CD4-positive, alpha-beta T cell (primary cell): ENCODE measurements at regions not wholly inside any gene's neighbourhood (a gene's known extent, or its start where the extent isn't known, plus 50 kb on each side); places are given as distances from the start of the nearest gene placed in this dataset.

Experiments
- ATAC-seq: fragments of 200-7000 bp; cut with Tn5 transposase; one replicate; pipeline ENCODE4 v1.10.0; 2022; ENCODE audit warnings: mild to moderate bottlenecking; ENCODE audit not compliant: poor library complexity
- CTCF ChIA-PET: fragments of 350-600 bp; sonication (Branson Sonifier 250); formaldehyde crosslinking; loops from one replicate; lab custom pipeline; 2021; ENCODE audit warnings: antibody characterized with exemption, inconsistent platforms; lab: Charles Lee
- POLR2A ChIA-PET: fragments of 350-600 bp; sonication (Branson Sonifier 250); formaldehyde crosslinking; loops from one replicate; lab custom pipeline; 2021; ENCODE audit warnings: antibody characterized with exemption, inconsistent platforms; lab: Charles Lee
- DNase-seq, 14 experiments: peaks; one replicate each; pipeline ENCODE4 v3.0.0-alpha.2; 2013 to 2020; ENCODE audit warnings: mixed read lengths in 2 of 14
- H3K27ac ChIP-seq, 2 donors: one replicate each; pipeline versions ENCODE4 v1.5.1 to v1.7.0; 2013; ENCODE audit warnings: low read length in 2 of 2, low read depth in 1 of 2, mild to moderate bottlenecking in 1 of 2
- H3K27me3 ChIP-seq, 2 experiments: 1 replicate in 1 of 2; 2 replicates in 1 of 2; pipeline versions ENCODE4 v1.6.1 to v1.7.0; 2013; ENCODE audit warnings: low read length in 2 of 2, control low read depth in 1 of 2, mild to moderate bottlenecking in 1 of 2, moderate library complexity in 1 of 2; ENCODE audit not compliant: insufficient read depth in 2 of 2, control insufficient read depth in 1 of 2
- H3K36me3 ChIP-seq: one replicate; pipeline ENCODE4 v1.6.1; 2013; ENCODE audit warnings: low read length, control low read depth; ENCODE audit not compliant: insufficient read depth
- H3K4me1 ChIP-seq: one replicate; pipeline ENCODE4 v1.6.1; 2013; ENCODE audit warnings: low read length, control low read depth; ENCODE audit not compliant: insufficient read depth
- H3K4me3 ChIP-seq: one replicate; pipeline ENCODE4 v1.5.1; 2013; ENCODE audit warnings: mild to moderate bottlenecking, low read length, moderate library complexity
- H3K9me3 ChIP-seq, 2 experiments: 1 replicate in 1 of 2; 2 replicates in 1 of 2; pipeline versions ENCODE4 v1.6.1 to v1.7.0; 2013; ENCODE audit warnings: low read length in 2 of 2, mild to moderate bottlenecking in 2 of 2, control low read depth in 1 of 2, moderate library complexity in 1 of 2; ENCODE audit not compliant: control insufficient read depth in 1 of 2, insufficient read depth in 1 of 2
- H3K27ac Mint-ChIP-seq: one replicate; pipeline ENCODE4 v1.8.0; 2020; ENCODE audit warnings: mixed read lengths
- H3K27me3 Mint-ChIP-seq: one replicate; pipeline ENCODE4 v1.8.0; 2021; ENCODE audit warnings: mixed read lengths
- H3K36me3 Mint-ChIP-seq: one replicate; pipeline ENCODE4 v1.8.0; 2021; ENCODE audit warnings: low read depth, mixed read lengths
- H3K4me1 Mint-ChIP-seq: one replicate; pipeline ENCODE4 v1.8.0; 2021; ENCODE audit warnings: low read depth, mixed read lengths
- H3K4me3 Mint-ChIP-seq: one replicate; pipeline ENCODE4 v1.8.0; 2020; ENCODE audit warnings: mild to moderate bottlenecking, mixed read lengths
- H3K9me3 Mint-ChIP-seq: one replicate; pipeline ENCODE4 v1.8.0; 2020; ENCODE audit warnings: mixed read lengths
- intact Hi-C, 2 experiments: fragments of 100-400 bp; cut with DNase I in 1 of 2; cut with micrococcal nuclease in 1 of 2; formaldehyde crosslinking; loops; one replicate each; pipeline versions ENCODE4 v1.15.1 to v1.9.0; 2023 to 2025; cut with DNase I, micrococcal nuclease
- TF ChIP-seq, protein P1 (sequence below): fragments of 200-600 bp; IDR thresholded peaks from one replicate; pipeline ENCODE4 v1.8.0; 2022; ENCODE audit warnings: antibody characterized with exemption, mild to moderate bottlenecking

DNA sequence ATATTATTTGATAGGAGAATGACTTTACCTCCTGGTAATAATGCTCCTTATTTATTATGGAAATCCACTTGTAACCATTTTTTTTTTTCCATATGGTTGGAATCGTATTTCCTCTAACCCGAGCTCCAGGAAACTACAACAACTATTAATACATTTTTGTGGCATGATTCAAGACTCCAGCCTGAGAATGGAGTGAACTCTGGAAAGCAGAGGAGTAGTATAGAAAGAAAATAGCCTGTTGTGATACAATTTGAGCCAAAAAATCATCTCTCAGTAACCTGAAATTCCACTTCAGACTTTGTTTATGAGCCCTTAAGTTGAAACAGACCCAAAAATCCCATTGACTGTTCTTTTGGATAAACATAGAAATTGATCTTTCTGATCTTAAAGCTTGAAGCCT lies 921.1 kb downstream of the SOCS6 start:
- ATAC-seq (no peak), DNase-seq (no peak)
- Mint-ChIP-seq H3K4me1 (no peaks in the 10 kb centered on the region), H3K4me3 (no peak overlapping the region), H3K27ac (no peak overlapping the region), H3K36me3 (no peaks in the 10 kb centered on the region), H3K9me3 (no peaks in the 10 kb centered on the region), H3K27me3 (peaks cover 4% of the 10 kb centered on the region)
- TF ChIP-seq, protein P1, sequence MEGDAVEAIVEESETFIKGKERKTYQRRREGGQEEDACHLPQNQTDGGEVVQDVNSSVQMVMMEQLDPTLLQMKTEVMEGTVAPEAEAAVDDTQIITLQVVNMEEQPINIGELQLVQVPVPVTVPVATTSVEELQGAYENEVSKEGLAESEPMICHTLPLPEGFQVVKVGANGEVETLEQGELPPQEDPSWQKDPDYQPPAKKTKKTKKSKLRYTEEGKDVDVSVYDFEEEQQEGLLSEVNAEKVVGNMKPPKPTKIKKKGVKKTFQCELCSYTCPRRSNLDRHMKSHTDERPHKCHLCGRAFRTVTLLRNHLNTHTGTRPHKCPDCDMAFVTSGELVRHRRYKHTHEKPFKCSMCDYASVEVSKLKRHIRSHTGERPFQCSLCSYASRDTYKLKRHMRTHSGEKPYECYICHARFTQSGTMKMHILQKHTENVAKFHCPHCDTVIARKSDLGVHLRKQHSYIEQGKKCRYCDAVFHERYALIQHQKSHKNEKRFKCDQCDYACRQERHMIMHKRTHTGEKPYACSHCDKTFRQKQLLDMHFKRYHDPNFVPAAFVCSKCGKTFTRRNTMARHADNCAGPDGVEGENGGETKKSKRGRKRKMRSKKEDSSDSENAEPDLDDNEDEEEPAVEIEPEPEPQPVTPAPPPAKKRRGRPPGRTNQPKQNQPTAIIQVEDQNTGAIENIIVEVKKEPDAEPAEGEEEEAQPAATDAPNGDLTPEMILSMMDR, result no peak
- ChIA-PET CTCF (no interaction called here), POLR2A (no interaction called here)
- Histone ChIP-seq H3K4me1 (no peaks in the 10 kb centered on the region), H3K27me3 (no peaks in the 10 kb centered on the region), H3K36me3 (no peaks in the 10 kb centered on the region), H3K27ac (no peak overlapping the region), H3K4me3 (no peak overlapping the region), H3K9me3 (peaks cover 0 to 12% of the 10 kb centered on the region in 2 experiments)
- intact Hi-C loops, result no loop called here

GRCh38 chr18:71194438-71194837 lies 905.6 kb downstream of the SOCS6 start:
- no peaks in the 10 kb centered on the region for H3K9me3 ChIP-seq
- H3K27ac Mint-ChIP-seq, result no peak overlapping the region
- H3K4me3 ChIP-seq, result no peak overlapping the region
- H3K36me3 Mint-ChIP-seq, result no peaks in the 10 kb centered on the region
- TF ChIP-seq, protein P1, result no peak
- ChIA-PET POLR2A (no interaction called here), CTCF (no interaction called here)
- H3K27me3 ChIP-seq, result no peaks in the 10 kb centered on the region
- H3K4me1 ChIP-seq, result no peaks in the 10 kb centered on the region
- no peak overlapping the region for H3K27ac ChIP-seq
- H3K4me3 Mint-ChIP-seq, result no peak overlapping the region
- no peak for ATAC-seq
- H3K36me3 ChIP-seq, result no peaks in the 10 kb centered on the region
- DNase-seq, result no peak
- no peaks in the 10 kb centered on the region for H3K27me3 Mint-ChIP-seq
- H3K9me3 Mint-ChIP-seq, result no peaks in the 10 kb centered on the region
- intact Hi-C loops, result no loop called here
- H3K4me1 Mint-ChIP-seq, result no peaks in the 10 kb centered on the region

DNA sequence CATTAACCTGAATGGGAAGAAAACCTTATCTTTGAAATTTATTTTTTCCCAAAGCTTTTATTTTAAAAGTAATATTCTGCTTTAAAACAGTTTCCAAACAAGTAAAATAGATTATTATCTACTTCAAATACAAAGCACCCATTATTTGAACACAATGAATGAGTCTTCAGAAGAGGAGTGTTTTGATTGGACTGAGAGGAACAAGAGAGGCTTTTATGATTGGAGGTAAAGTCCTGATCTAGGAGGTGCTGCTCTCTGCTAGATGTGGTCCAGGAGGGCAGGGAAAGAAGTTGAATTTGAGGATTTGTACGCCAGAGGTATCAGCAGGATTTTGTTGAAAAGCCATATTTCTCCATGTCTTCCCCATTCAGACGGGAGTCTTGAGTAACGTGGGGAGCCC lies 900.7 kb downstream of the SOCS6 start:
- TF ChIP-seq, protein P1, result no peak
- H3K9me3 Mint-ChIP-seq, result no peaks in the 10 kb centered on the region
- ATAC-seq (no peak), DNase-seq (no peak)
- Histone ChIP-seq H3K27ac (no peak overlapping the region), H3K9me3 (no peaks in the 10 kb centered on the region), H3K4me1 (no peaks in the 10 kb centered on the region), H3K4me3 (no peak overlapping the region), H3K36me3 (no peaks in the 10 kb centered on the region), H3K27me3 (no peaks in the 10 kb centered on the region)
- intact Hi-C loops, result no loop called here
- no peaks in the 10 kb centered on the region for H3K36me3 Mint-ChIP-seq
- ChIA-PET POLR2A (no interaction called here), CTCF (no interaction called here)
- H3K4me1 Mint-ChIP-seq, result no peaks in the 10 kb centered on the region
- H3K4me3 Mint-ChIP-seq, result no peak overlapping the region
- H3K27me3 Mint-ChIP-seq, result no peaks in the 10 kb centered on the region
- H3K27ac Mint-ChIP-seq, result no peak overlapping the region
